GM19240 (cell line): ENCODE measurements at regions not wholly inside any gene's neighbourhood (a gene's known extent, or its start where the extent isn't known, plus 50 kb on each side); places are given as distances from the start of the nearest gene placed in this dataset.
"Not testable (repeated sequence)": the region's sequence is repeated elsewhere in the genome, so short reads cannot be mapped to it uniquely, and the experiment has no call there.

Source experiments
- DNase-seq: peaks from one replicate; pipeline ENCODE4 v3.0.0; 2011; ENCODE audit warnings: low spot score; ENCODE audit not compliant: insufficient read length

DNA sequence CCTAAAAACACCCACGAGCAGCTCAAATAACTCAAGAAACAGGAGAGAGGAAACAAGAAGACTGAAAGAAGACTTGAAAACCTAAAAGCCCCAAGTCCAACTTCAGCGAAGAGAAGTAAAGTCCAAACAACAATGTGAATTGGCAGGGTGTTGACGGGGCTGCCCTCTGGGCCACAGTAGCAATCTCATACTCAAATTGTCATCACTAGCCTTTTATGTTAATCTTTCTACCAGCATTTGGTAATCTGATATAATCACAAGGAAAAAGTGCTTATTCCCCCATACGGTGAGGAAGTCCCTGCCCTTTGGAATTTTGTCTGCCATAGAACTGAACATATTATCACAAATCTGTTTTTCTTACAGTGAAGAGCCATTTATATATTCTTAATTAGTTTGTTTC lies 51.5 kb upstream of the IFNE start:
- DNase-seq: no peak

DNA sequence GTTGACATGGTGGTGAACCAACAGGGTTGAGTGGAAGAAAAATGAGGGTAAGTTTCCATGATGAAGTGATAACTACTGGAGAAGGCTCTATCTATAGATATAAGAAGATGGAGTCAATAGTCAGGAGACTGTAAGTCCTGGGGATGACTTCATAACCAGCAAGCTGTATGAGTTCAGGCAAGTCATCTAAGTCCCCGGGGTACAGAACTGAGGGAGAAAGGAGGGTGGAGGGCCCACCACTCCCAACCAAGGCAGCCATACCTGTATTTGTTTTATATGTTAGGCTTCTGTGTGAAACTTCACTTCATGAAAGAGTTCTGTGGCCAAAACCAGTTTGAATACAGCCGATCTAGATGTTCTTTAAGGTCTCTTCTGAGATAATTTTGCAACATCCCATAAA lies 53.3 kb upstream of the IFNE start:
- DNase-seq: no peak

DNA sequence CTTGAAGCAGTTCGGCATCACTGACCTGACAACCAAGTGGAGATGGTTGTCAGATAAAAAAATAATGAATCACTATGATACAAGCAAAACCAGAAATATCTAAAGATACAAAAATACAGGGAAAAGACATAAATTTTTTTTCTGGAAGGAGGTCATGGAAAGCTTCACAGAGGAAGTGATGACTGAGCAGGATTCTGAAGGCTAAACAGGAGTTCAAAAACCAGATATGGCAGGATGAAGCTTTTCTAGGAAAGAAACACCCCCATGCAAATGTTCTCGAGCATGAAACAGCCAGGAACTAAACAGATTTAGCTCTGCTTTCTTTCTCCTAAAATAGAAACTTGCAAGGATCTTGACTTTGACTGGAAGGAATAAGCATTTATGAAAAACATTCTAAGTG lies 60.7 kb upstream of the IFNE start:
- DNase-seq: no peak

DNA sequence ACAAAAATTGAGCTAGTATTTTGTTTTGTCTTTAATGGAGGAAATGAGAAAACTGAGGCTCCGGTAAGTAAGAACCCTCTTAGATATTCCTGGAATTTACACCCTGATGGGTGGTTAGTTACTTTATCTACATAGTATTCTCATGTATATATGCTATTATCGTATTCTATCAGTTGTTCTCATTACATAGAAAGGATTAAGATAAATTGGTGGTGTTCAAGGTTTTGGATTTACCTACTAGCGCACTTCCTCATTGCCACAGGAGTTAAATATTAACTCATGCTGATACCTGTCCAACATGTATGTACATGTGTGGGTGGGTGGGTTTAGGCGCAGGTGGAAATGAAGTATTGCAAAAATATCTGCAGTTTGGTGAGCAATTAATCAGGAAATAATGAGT lies 61.1 kb upstream of the IFNE start:
- no peak for DNase-seq

DNA sequence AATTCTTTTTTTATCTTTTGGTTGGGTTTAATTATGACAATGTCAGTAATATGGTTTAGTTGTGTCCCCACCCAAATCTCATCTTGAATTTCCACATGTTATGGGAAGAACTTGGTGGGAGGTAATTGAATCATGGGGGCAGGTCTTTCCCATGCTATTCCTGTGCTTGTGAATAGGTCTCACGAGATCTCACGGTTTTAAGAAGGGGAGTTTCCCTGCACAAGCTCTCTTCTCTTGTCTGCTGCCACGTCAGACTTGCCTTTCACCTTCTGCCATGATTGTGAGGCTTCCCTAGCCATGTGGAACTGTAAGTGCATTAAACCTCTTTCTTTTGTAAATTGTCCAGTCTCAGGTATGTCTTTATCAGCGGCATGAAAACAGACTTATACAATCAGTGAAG lies 61.7 kb upstream of the IFNE start:
- DNase-seq: not testable (repeated sequence)

DNA sequence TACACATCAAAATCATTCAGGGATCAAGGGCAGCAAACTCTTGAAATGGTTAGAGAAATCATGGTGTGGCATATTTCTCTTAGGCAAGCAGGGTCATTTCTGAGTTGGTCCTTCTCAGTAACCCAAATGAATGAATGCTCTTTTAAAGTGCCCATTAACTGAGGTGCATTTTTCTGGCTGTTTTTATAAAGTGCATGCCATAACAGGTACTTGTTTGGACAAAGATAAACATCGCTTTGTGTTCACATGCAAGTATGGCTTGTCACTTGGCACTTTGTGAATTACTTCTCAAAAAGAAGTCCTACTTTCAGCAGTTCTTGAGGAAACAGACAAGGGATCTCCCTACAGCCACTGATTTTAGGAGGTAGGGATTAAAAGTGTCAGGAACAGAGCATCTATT lies 64.8 kb upstream of the IFNE start:
- DNase-seq: no peak

DNA sequence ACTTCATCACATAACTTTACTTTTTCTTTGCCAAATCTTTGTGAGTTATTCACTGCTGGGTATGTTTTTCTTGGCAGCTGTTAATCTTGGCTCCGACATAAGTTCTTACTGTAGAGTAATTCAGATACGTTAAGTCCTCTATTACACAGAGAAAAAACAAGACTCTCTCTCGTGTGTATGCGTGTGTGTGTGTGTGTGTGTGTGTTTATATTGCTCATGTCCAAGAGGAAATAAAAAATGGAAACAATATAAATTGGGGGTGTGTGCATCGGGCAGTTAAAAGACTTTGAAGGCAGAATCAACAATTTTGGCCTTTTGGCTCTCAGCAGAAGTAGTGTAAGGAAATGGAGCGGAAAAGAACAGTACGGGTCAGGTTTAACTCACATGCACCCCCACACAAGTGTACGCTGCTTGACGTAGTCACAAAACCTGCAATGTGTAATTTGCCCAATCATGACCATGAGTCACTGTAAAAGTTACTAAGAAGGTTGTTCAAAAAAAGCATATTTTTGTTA lies 67.2 kb upstream of the IFNE start:
- no peak for DNase-seq

DNA sequence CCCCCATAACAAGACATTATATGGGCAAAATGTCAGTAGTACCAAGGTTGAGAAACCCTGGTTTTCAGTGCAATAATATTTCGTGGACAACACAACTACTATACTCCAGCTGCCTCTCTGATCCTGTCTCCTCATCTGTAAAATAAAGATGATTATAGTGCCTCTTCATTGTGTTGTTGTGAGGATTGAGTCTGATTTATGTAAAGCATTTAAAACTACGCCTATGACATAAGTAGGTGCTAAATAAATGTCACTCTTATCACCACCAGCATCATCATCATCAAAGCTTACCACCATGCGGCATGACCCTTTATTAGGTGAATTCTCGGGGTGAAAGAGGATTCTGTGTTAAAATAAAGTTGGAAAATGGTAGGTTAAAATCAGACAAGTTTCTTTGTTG lies 67.8 kb upstream of the IFNE start:
- no peak for DNase-seq

DNA sequence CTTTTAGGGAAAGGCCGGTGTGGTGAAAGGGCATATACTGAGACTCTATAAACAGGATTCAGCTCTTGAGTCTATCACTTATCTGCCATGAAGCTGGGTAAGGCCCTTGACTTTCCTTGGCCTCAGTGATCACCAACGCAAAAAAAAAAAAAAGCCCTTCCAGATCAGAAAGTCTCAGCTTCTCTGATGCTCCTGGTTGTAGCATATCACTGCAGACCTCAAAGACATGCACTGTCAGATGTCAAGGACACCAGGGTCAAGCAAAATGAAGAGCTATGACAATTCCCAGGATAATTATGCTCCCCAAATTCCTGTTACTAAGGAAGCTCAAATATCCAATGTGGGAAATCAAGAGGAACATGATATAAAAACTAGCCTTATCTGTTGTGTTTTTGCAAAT lies 68.3 kb upstream of the IFNE start:
- DNase-seq: no peak

DNA sequence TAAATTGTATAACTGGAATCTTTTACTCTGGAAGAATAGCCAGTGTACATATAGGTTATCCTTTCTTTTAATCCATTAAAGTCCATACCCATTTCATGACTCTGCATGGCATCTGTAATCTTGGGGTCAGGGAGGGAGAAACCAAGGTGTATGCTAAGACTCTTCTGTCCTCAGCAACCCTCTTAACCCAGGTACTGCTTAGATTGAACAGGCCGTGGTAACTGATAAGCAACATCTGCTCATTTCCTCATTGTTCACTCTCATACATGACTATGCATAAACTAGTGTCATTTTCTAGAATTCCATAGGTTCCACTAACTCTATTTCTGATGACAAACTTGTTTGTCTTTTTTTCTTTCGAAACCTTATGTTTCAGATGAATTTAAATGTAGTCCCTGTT lies 69.3 kb upstream of the IFNE start:
- DNase-seq: no peak

DNA sequence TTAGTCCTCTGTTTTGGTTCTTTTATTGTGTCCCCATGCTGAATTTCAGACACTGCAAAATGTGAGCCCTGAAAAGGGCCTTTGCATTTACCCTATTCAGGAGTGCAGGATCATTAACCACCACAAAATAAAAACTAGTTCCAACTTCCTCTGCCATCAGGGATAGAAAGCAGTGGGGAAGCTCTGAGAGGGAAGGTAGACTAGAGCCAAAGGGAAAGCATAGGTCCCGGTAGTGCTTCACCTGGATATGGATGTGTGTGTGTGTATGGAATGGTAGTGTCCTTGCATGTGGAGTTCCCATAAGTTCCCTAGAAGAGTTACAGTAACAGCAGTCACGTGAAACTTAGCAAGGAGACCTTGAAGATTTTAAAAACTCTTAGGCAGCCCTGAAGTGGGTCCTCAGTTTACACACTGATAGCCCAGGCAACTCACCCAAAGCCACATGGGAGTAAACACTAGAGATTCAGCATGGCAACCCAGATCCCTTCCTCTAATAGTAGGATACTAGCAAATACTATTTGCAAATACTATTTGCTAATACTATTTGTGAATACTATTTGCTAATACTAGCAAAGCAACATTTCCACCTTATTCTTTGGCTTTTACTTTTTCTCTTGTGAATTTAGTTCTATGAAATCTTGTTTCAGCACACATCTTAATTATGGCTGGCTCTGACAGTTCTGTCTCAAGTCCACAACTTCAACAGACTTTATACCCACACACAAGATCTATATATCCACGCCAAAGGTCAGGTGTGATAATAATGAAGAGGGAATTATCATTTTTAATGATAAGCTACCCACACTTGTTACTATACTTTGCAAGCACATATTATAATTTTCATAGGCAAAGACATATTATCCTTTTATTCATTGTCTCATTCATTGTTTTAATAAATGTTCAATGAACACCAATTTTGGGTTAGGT lies 70.4 kb upstream of the IFNE start:
- no peak for DNase-seq

DNA sequence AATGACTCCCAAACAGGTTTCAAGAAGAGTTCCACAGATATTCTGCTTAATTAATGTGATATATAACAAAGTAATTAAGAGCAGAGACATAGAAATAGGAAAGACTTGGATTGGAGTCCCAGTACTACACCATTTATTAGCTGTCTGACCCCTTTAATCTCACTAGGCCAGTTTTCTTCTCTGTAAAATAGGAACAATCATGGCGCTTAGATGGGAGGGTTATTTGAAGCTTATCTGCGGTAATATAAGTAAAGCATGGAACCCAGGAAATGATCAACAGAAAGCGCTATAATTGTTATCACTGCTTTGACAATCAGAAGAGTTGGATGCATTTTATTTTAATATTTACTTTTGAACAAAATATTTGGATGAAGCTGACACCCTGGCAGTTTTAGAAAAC lies 71.3 kb upstream of the IFNE start:
- DNase-seq: no peak

DNA sequence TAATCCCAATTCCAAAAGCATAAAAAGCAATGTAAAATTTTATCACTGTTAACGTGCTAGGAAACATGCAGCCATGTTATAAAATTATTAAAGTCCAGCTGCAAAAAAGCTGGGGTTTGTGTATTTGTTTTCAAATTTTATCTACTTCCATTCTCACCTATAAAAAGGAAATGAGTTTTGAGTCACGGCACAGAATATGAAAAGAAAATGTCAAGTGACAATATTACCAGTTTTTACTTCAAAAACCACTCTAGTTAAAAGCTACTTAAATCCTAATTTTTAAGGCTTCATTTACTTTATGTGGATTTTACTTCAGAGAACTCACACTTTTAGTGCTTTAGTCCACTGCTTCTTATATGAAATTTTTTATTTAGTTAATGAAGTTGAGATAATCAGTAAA lies 72.7 kb upstream of the IFNE start:
- no peak for DNase-seq

DNA sequence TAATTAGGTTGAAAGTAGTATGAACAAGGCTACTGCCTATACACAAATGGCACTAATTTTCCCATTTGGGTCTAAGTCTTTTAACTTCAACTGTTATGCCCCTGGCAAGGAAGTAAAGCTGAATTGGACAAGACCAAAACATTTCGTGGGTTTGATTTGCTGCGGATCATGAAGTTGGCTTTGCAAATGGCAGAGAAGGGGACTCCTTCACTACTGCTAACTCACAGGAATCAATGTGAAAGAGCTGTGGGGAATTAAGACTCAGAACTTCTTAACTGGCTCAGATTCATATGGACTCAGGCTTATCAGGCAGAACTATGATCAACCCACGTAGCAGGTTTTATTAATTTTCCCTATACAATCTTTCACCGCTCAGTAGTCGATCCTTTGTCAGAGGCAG lies 73.8 kb upstream of the IFNE start:
- no peak for DNase-seq

DNA sequence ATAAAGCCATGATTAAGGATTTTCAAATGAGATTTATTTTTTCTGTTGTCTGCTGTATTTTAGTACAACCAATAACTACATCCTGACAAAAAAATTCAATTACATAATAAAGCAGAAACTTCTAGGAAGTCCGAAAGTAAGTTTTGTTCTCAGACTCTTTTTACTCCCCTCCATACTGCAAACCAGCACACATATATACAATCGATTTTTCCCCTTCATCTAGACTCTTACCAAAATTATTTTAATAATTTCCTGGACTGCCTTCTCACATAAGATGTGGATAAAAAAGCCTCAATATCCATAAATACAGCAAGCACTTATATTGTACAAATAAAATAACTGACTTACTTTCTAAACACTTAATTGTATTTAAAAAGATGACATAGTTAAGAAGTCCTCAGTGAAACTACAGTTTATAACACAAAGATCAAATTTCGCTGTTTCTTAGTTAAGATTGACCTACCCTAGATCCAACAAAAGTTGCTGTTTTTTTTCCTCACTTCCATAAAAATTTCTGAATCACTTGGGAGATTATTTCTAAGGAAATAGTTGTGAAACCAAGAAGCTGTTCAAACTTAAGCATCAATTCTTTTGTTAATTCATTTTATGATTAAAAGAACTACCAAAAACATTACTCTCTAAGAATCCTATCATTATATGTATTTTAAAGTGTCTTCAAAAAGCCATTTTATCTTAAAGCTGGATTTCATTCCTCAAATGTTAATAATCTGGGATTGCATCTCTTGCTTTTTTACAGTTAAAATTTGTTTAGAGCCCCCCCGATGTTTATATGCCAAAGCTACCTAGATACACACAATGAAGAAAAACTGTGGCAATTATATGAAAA lies 74.7 kb upstream of the IFNE start:
- DNase-seq: no peak

DNA sequence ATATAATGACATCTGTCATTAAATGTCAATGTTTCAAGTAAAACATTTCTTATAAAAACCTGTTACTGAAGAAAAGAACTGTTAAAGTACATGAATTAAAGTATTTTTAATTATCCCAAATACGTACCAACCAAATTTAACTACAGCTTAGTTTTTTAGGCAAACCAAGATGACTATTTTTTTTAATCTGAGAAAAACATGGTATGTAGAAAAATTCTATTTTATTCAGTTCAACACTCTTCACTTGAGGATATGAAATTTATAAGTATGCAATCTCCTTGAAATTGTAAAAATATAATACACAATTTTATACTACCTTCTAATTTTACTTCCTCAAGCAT lies 75.3 kb upstream of the IFNE start:
- DNase-seq: no peak

DNA sequence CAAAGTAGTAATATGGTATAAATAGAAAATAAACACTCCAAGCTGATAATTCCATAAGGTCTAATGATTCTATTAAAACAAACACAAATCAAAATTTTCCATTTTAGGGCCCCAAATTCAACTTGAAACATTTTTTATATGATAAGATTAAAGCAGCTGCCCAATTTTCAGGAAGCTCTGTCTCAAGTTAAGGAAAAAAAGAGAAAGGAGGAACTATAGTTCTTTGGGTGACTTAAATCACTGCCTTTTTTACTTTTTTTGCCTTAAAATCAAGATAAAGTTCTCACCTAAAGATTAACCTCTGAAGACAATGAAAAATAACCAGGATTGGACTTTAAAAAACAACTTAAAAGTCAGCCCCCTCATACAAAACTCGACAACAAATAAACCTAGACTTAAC lies 76.0 kb upstream of the IFNE start:
- DNase-seq: no peak

DNA sequence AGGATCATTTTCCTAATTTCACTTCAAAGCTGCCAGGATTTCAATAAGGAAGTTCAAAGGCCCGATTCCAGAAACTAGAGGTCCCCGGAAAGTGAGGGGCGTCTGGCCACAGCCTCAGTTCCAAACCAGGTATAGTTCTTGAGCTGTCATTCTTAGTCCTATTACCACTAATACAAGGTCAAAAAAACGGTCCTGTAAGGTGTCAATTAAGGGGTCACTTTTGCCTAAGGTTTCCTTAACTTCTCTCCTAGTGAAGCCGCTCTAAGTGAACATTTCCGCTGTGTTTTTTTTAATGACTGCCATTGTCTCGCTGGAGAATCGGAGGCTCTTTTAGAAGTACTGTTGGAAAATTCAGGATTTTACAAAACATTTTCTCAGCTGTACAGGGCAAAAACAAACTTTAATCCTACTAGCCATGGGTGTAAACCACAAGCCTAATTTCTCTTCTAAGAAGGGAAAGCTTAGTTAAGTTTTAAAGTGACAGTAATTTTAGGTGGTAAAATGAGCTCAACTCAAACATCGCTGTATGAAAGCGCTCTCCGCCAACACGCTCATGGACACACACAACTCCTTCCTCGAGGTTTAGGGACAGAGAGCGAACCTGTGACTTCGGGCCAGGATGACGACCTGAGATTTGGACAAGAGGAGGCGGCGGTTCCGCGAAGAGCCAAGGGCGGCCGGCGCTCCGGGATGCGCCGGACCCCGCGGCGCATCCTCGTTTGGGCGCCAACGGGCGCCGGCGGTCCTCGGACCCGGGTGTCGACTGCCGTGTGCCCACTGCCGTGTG lies 76.7 kb upstream of the IFNE start:
- DNase-seq: no peak

DNA sequence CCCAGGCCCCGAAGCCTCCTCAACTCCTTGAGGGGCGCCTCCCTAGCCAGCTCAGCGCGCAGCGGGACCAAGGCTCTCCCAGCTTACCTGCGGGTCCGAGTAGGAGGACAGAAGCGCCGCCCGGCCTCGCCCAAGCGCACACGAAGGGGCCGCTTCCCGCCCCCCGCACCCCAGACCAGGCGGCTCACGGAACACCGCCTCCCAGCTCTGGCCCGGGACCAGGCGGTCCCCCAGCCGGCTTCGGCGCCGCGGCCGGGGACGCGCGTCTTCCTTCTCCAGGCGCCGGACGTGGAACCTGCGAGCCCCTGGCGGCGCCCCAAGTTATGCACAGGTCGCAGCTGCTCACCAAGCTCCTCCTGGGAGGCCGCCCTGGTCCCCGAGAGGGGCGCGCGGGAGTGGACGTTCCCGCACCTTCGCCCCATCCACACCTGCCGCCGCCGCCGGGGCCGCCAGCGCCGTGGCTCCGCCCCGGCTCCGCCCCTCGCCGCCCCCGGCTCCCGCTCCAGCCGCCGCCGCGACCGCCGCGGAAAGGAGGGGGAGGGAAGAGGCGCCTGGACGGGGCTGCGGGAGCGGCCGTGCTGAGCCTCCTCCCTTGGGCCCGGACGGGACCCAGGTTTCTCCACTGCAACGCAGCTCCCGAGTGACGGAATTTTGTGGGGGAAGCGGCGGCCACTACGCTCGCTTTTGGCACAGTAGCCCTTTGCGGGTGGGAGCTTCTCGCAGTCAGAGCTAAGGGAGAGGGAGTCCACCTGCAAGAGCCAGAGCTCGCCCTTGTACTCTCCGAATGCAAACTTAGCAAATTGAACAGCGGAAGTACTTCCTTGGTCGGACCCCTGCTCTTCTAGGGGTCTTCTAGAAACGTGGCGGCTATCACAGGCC lies 77.5 kb upstream of the IFNE start:
- DNase-seq: no peak

DNA sequence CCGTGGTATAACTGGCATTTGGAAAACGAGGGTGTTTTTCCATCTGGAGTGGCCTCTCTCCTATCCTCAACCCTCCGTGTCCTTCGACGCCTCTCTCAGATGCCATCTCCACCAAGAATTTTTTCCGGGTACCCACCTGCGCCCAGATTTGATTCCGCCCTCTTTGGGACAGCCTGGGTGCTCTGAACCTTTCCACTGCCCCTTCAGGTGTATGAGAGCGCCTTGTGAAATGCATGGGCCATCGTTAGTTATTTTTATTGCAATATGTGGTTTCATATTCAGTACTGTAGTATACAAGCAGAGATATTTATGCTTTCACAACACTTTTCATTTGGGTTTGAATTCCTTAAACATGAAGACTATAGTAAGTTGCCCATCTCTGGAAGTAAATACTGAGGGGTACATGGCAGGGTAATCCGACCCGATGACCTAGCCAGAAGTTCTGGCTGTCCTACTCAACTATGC lies 78.2 kb upstream of the IFNE start:
- no peak for DNase-seq

DNA sequence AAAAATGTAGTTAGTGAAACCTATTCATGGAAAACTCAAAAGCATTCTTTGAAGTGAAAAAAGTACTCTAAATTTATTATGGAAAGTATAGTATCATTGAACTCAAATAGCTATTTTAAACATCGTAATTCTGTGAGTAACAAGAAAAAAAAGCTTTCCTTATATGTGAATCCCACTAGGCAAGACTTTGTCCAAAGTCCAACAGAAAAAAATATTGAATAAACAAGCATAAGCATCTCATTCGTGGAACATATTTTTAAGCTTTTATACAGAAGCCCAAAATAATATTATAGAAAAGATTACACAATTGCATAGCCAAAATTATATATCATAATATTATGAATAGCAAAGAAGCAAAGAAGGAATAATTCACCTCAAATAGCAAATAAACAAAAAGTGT lies 79.4 kb upstream of the IFNE start:
- no peak for DNase-seq
